Endothelial cell of umbilical vein (primary cell): ENCODE measurements at regions not wholly inside any gene's neighbourhood (a gene's known extent, or its start where the extent isn't known, plus 50 kb on each side); places are given as distances from the start of the nearest gene placed in this dataset.

Source experiments
- BruUV-seq: library from RNA; stranded (reverse); fragments of 400-500 nt; replicated peaks from 2 replicates; lab custom pipeline; 2021; lab: Mats Ljungman, UMichigan
- CTCF ChIA-PET: fragments of 300-600, 350-600 bp; sonication (Branson Sonifier 250); formaldehyde crosslinking; loops from one replicate; lab custom pipeline; 2021; ENCODE audit warnings: antibody characterized with exemption, inconsistent platforms; lab: Charles Lee
- POLR2A ChIA-PET: fragments of 300-600, 350-600 bp; sonication (Branson Sonifier 250); formaldehyde crosslinking; loops from one replicate; lab custom pipeline; 2021; ENCODE audit warnings: antibody characterized with exemption, inconsistent platforms; lab: Charles Lee
- DNase-seq: peaks from one replicate; pipeline ENCODE4 v3.0.0-alpha.2; 2011; ENCODE audit warnings: low read depth, low spot score
- FAIRE-seq: peaks from 2 replicates; lab custom pipeline; 2011; peaks lifted over from hg19 to GRCh38; lab: Jason Lieb, UNC
- H2AFZ ChIP-seq: 2 replicates; pipeline ENCODE4 v1.6.0; 2012; ENCODE audit warnings: low read depth, low read length, control low read depth, inconsistent platforms
- H3K27ac ChIP-seq: 2 replicates; pipeline ENCODE4 v1.5.1; 2011; ENCODE audit warnings: low read depth, mild to moderate bottlenecking, control low read depth, low read length, moderate library complexity; ENCODE audit not compliant: insufficient read depth
- H3K27me3 ChIP-seq, 2 experiments: 2 replicates each; pipeline versions ENCODE4 v1.6.0 to v1.6.1; 2011; ENCODE audit warnings: low read length in 2 of 2, mixed read lengths in 1 of 2; ENCODE audit not compliant: control insufficient read depth in 2 of 2, insufficient read depth in 2 of 2
- H3K36me3 ChIP-seq, 2 experiments: 2 replicates in 1 of 2; 3 replicates in 1 of 2; pipeline ENCODE4 v1.5.1; 2011; ENCODE audit warnings: low read length in 2 of 2, mild to moderate bottlenecking in 1 of 2, moderate library complexity in 1 of 2; ENCODE audit not compliant: control insufficient read depth in 2 of 2, insufficient read depth in 2 of 2; ENCODE audit errors: extremely low read depth in 1 of 2
- H3K4me1 ChIP-seq: 3 replicates; pipeline ENCODE4 v1.5.1; 2011; ENCODE audit warnings: mild to moderate bottlenecking, low read length; ENCODE audit not compliant: control insufficient read depth, insufficient read depth; ENCODE audit errors: extremely low read depth
- H3K4me2 ChIP-seq: 2 replicates; pipeline ENCODE4 v1.6.1; 2011; ENCODE audit warnings: low read length, control low read depth, mixed read lengths; ENCODE audit not compliant: insufficient read depth
- H3K4me3 ChIP-seq, 3 experiments: fragments of 200-600 bp in 1 of 3; sonication (generic), shearing (Covaris generic) in 1 of 3; replicated peaks in 1 of 3; 2 replicates each; pipeline ENCODE4 v1.5.1; 2011 to 2016; ENCODE audit warnings: control low read depth in 3 of 3, low read length in 3 of 3, mild to moderate bottlenecking in 2 of 3, inconsistent platforms in 1 of 3, low read depth in 1 of 3, moderate library complexity in 1 of 3; ENCODE audit not compliant: insufficient read depth in 1 of 3
- H3K79me2 ChIP-seq: 2 replicates; pipeline ENCODE4 v1.6.0; 2012; ENCODE audit warnings: low read length, inconsistent platforms; ENCODE audit not compliant: control insufficient read depth, insufficient read depth
- H3K9ac ChIP-seq: replicated peaks from 2 replicates; pipeline ENCODE3; 2011; ENCODE audit warnings: low read length, control low read depth; ENCODE audit not compliant: insufficient read depth; ENCODE audit errors: extremely low read depth
- H3K9me1 ChIP-seq: replicated peaks from 3 replicates; pipeline ENCODE4 v1.6.0; 2011; ENCODE audit warnings: mild to moderate bottlenecking, low read length; ENCODE audit not compliant: control insufficient read depth, insufficient read depth; ENCODE audit errors: extremely low read depth
- H3K9me3 ChIP-seq: replicated peaks from 2 replicates; pipeline ENCODE4 v1.5.1; 2012; ENCODE audit warnings: low read length, inconsistent platforms; ENCODE audit not compliant: control insufficient read depth, insufficient read depth
- H4K20me1 ChIP-seq: replicated peaks from 2 replicates; pipeline ENCODE3; 2011; ENCODE audit warnings: mild to moderate bottlenecking, low read length; ENCODE audit not compliant: control insufficient read depth, insufficient read depth; ENCODE audit errors: extremely low read depth
- CTCF ChIP-seq, 2 donors: IDR thresholded peaks; 1 replicate in 1 of 2; 2 replicates in 1 of 2; pipeline ENCODE4 v1.5.1; 2011; ENCODE audit warnings: low read length in 2 of 2, mild to moderate bottlenecking in 2 of 2, moderate library complexity in 2 of 2, control low read depth in 1 of 2, inconsistent platforms in 1 of 2, low read depth in 1 of 2; ENCODE audit not compliant: insufficient read depth in 1 of 2; ENCODE audit errors: extremely low read depth in 1 of 2
- GATA2 ChIP-seq: IDR thresholded peaks from 2 replicates; pipeline ENCODE4 v1.7.0; 2011; ENCODE audit warnings: low read depth, mild to moderate bottlenecking, moderate library complexity, mixed read lengths, low read length; ENCODE audit not compliant: insufficient read length, insufficient read depth
- MAX ChIP-seq: IDR thresholded peaks from 2 replicates; pipeline ENCODE4 v1.6.1; 2011; ENCODE audit not compliant: insufficient read depth, insufficient read length
- POLR2A ChIP-seq: IDR thresholded peaks from 2 replicates; pipeline ENCODE4 v1.6.1; 2012; ENCODE audit warnings: low read depth, mild to moderate bottlenecking, control low read depth, low read length
- dilution Hi-C: fragments of 300-500 bp; cut with MboI; formaldehyde crosslinking; loops from one replicate; pipeline ENCODE4 v1.15.0; 2019; ENCODE audit warnings: low sequenced_read_pairs; ENCODE audit not compliant: extremely low pct_ligation_motif_present
- intact Hi-C: fragments of 100-400 bp; cut with micrococcal nuclease; formaldehyde crosslinking; loops from one replicate; pipeline ENCODE4 v1.10.0; 2022

DNA sequence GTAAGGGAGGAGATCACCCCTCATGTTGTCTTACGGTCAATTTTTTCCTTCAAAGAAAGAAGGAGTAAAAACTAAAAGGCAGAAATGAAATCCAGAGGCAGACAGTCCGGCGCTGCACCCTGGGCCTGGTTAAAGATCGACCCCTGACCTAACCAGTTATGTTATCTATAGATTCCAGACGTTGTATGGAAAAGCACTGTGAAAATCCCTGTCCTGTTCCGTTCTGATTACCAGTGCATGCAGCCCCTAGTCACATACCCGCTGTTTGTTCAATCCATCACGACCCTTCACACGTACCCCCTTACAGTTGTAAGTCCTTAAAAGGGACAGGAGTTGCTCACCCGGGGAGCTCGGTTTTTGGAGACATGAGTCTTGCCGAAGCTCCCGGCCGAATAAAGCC lies 105.6 kb upstream of the JADE1 start:
- Histone ChIP-seq H3K27ac (no peak overlapping the region), H2AFZ (no peak overlapping the region), H3K9me1 (peaks cover 2% of the 10 kb centered on the region), H3K36me3 (no peaks in the 10 kb centered on the region), H3K79me2 (no peaks in the 10 kb centered on the region), H3K4me3 (no peak overlapping the region), H4K20me1 (no peaks in the 10 kb centered on the region), H3K27me3 (no peaks in the 10 kb centered on the region), H3K4me1 (no peaks in the 10 kb centered on the region), H3K9ac (no peak overlapping the region), H3K4me2 (no peak overlapping the region), H3K9me3 (no peaks in the 10 kb centered on the region)
- BruUV-seq = no TSS peak
- CTCF ChIA-PET = no interaction called here
- POLR2A ChIA-PET = no interaction called here
- dilution Hi-C loops (no loop called here), intact Hi-C loops (no loop called here)
- DNase-seq = no peak
- TF ChIP-seq CTCF (IDR thresholded peaks at IDR 0.05; ENCODE audit: extremely low read depth in 1 of 2, insufficient read depth in 1 of 2, low read depth in 1 of 2, low read length in 2 of 2) = no peak
- FAIRE-seq = no peak

DNA sequence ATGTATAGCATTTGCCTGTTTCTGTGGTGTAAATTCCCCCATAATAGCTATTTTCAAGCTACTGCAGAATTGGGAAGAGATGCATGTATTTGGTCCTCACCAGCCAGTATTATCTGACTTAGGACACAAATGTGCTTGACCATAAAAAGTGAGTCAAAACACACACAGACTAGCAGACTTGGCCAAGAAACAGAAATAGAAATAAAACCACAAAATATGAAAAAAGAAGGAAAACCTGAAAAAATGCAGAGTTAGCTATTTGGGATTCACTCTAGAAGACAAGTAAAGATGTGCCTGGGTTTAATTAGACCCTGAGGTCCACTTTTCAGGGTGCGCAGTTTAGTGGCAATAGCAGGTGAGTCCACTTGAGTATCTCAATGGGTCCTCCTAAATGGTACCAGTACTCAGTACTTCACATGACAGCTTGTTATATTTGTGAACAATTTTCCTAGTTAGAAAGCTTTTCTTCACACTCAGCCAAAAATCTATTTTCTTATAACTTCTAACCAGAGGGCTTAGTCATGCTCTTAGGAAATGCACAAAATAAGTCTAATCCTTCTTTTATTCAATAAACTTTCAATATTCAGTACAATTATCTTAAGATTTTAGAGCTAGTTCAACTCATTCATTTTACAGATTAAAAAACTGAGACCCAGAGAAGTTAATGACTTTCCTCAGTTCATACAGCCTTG lies 108.7 kb upstream of the JADE1 start:
- Histone ChIP-seq H3K27ac (no peak overlapping the region), H3K4me1 (no peaks in the 10 kb centered on the region), H3K4me3 (no peak overlapping the region), H2AFZ (no peak overlapping the region), H3K9me1 (peaks cover 2% of the 10 kb centered on the region), H3K9ac (no peak overlapping the region), H3K9me3 (no peaks in the 10 kb centered on the region), H3K36me3 (no peaks in the 10 kb centered on the region), H3K27me3 (no peaks in the 10 kb centered on the region), H4K20me1 (no peaks in the 10 kb centered on the region), H3K4me2 (no peak overlapping the region), H3K79me2 (no peaks in the 10 kb centered on the region)
- dilution Hi-C loops (no loop called here), intact Hi-C loops (no loop called here)
- no TSS peak for BruUV-seq
- no peak for DNase-seq
- ChIA-PET POLR2A (no interaction called here), CTCF (interaction anchor here (0.6 to 1.7 kb wide), 4 partner anchors 12 to 402 kb away, joined by 3 to 4 read pairs (median 3); no protein-coding TSS in a partner anchor)
- FAIRE-seq = no peak
- TF ChIP-seq GATA2 (no peak), POLR2A (no peak), MAX (no peak), CTCF (IDR thresholded peaks at IDR 0.05; ENCODE audit: extremely low read depth in 1 of 2, insufficient read depth in 1 of 2, low read depth in 1 of 2, low read length in 2 of 2) (no peak)
